NCI-H460 (cell line): ENCODE measurements at regions not wholly inside any gene's neighbourhood (a gene's known extent, or its start where the extent isn't known, plus 50 kb on each side); places are given as distances from the start of the nearest gene placed in this dataset.
"Not testable (repeated sequence)": the region's sequence is repeated elsewhere in the genome, so short reads cannot be mapped to it uniquely, and the experiment has no call there.

ENCODE experiments used
- DNase-seq: peaks from one replicate; pipeline ENCODE4 v3.0.0-alpha.2; 2016; ENCODE audit warnings: low read depth; ENCODE audit errors: extremely low read depth

DNA sequence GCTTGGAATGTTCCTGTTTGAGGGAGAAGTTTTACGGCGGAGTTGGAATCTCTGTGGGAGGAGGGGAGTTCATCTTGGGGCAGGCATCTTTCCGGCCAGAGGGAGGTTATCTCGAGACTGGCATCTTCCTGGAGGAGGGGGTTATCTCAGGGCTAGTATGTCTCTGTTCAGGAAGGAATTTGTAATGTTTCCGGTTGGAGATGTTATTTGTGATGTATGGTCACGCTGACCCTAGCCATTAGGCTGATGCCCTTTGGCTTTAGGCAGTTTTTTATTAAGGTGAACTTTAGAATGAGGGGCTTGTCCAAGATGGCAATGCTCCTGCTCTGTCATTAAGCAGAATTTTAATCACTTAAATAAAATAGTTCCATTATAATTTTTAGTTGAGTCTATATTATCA is 449.7 kb downstream of the PCDH10 start:
- DNase-seq = no peak

DNA sequence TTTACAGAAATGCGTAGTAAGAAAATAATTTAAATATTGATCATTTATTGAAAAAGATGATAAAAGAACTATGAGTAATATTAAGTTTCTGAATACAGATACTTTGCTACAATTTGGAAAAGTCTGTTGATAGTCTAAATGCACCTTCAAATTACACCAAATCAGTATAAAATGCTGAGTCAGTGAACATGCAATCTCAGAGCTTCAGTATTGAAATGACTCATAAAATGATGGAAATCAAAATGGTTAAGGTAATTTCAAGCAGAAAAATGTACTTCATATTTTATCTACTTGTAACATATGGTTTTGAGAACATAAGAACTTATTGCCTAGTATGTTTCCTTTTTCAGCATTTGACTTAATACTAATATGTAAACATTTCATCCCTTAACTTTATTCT is 448.2 kb downstream of the PCDH10 start:
- DNase-seq = no peak

GRCh38 chr4:133596459-133596858 is 447.4 kb downstream of the PCDH10 start:
- DNase-seq = no peak

DNA sequence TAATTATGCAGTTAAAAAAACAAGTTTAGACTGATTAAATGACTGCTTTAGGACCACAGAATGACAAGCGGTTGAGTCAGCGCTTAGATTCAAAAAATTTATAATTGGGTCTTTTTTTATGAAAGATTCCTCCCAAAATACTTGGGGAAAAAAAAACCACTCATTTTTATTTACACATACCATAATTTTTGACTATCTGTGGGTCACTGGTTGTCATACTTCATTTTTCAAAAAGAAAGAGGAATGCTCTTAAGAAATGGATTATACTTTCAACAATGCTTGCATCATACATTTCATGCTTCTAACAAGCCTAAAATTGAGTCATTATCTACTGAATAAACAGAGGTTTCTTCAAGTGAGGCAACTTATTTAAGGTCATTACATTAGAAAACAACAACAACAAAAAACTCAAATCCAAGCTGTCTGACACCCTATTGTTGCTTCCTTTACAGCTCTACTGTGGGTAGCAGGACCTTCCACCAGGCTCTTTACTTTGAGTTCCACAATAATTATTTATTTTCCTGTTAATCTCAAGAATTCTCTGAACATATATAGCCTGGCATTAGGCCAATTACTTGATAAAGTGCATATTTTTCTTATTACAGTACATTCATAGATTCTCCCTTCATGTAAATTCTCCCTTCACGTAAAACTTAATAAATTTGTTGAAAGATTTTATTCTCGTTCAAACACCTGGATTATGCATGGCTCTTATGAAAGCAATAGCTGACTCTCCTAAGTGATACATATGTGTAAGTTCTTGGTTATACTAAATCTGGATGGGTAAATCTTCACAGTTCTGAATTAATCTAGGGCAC is 445.5 kb downstream of the PCDH10 start:
- no peak for DNase-seq

- no peak for DNase-seq
These were observed 444.7 kb downstream of the PCDH10 start for GRCh38 chr4:133593764-133594163.

DNA sequence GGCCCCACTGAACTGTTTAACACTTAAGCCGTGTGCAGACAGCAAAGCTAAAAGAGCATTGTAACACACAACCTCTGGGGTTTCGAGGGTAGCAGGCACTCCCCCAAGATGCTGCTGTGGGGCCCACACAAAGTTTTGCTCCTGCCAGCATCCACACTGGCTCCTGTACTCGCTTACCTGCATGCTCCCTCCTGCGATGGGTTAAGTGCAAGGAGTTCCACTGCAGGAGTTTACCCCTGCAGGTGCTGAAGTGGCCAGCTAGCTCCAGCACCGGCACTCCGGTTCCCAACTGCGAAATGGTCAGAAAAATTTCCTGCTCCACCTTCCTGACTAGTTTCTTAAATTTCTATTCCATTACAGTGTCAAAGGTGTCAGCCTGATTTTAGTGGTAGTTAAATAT is 443.5 kb downstream of the PCDH10 start:
- no peak for DNase-seq

DNA sequence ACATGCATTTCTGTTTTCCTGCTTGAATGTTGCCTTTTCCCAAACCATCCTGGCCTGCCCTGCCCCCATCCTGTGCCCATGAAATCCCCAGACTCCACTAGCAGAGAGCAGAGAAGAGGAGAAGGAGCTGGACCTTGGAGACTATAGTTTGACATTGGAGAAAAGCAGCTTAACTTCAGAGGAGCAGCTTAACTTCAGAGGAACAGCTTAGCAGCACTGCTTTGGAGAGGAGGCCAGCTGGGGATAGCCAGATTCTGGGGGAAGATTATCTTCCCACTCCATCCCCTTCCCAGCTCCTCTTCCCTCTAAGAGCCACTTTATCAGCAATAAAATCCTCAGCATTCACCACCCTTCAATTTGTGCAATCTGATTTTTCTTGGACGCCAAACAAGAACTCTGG is 443.0 kb downstream of the PCDH10 start:
- DNase-seq = no peak

GRCh38 chr4:133588306-133588705 is 439.2 kb downstream of the PCDH10 start:
- DNase-seq = no peak

DNA sequence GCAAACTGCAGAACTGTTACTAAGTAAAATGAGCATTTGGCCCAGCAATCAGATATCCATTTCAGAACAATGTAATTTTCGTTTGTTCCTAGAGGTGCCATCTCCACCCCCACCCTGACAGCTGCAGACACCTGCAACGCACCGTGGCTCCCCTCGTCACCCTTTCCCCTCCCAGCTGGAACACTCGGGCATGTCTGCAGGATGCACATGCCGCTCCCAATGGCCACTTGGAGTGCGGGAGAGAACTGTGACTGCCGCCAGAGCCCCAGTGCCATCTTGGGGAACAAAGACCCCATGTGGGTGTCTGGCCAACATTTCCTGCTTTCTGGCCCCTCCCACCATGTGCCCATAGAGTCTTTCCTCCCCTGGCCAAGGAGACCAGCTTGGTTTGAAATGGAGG is 436.2 kb downstream of the PCDH10 start:
- DNase-seq = no peak

- DNase-seq = peak; percentile 1
These were observed 435.6 kb downstream of the PCDH10 start for GRCh38 chr4:133584714-133585113.

DNA sequence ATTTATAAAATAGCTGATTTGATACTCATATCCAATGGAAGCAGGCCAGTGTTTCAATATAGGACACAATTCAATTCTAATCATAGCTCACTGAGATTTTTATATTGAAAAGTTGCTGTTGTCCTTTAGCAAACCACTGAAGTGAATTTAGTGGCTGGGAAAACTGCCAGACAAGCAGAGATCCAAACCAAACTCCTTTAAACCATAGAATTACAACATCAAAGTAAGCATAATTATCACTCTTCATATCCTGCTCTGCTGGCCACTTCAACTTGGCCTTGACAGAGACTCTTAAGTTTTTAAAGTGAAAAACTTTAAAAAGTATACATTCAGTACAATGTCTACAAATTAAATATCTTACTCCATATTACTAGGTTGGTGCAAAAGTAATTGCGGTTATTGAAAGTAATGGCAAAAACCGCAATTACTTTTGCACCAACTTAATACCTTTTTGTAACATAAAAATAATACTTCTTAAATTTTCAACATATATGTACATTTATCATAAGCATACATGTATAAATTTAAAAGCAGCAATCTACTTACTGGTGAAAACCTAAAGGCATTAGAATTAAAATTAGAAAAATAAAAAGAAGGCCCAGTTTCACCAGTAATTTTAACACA is 433.0 kb downstream of the PCDH10 start:
- no peak for DNase-seq

GRCh38 chr4:133574248-133574647 is 425.2 kb downstream of the PCDH10 start:
- DNase-seq = no peak

GRCh38 chr4:133565379-133565778 is 416.3 kb downstream of the PCDH10 start:
- no peak for DNase-seq

- DNase-seq = no peak
These were observed 410.9 kb downstream of the PCDH10 start for GRCh38 chr4:133559987-133560386.

DNA sequence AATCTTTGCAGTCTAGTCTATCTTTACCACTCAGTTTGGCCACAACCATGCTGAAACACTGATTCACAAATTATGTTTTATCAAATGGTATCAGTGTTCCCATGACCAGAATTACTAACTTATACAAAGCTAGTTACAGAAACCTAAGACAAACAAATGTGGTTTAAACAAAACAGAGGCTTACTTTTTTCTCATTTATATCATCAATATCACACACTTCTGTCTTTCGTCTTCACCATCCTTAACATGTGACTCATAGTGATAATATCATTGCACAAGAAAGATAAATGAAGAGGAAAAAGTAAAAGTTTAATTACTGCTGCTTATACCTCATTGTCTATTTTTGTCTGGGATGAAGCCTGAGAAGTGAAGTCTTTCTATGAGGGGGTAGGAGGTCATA is 406.6 kb downstream of the PCDH10 start:
- DNase-seq = no peak

DNA sequence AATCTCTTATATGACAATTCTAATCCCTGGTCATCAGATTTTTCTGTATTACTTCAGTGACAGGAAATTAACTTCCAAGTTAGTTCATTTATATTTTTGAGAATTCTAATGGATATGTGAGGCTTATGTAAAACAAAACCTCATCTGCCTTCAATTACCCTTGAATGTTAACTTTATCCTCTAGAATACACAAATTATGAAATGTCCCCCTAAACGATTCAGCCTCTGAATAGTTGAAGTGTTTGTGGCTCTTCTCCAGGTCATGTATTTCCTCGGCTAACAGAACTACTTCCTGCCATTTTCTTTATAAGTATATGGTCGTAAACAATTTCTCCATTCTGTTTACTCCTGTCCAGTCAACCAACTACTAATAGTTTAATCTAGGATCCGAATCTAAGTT is 401.3 kb downstream of the PCDH10 start:
- DNase-seq = no peak

DNA sequence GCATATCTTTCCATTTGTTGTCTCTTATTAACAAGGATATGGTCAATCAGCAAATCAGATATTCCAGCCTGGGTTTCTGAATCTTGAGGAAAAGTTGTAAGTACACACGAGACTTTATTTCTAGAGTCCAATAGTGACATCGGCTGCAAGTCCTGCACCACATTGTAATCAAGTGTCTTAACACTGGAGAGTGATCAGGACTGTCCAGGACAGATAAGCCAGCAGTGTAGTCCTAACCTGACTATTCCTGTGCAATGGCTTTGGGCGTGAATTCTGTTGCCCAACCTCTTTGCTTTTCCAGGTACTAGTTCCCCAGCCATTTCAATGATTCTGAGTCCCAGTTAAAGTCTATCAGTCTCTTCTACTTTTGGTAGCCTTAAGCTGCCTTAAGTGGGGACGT is 395.0 kb downstream of the PCDH10 start:
- DNase-seq = no peak

DNA sequence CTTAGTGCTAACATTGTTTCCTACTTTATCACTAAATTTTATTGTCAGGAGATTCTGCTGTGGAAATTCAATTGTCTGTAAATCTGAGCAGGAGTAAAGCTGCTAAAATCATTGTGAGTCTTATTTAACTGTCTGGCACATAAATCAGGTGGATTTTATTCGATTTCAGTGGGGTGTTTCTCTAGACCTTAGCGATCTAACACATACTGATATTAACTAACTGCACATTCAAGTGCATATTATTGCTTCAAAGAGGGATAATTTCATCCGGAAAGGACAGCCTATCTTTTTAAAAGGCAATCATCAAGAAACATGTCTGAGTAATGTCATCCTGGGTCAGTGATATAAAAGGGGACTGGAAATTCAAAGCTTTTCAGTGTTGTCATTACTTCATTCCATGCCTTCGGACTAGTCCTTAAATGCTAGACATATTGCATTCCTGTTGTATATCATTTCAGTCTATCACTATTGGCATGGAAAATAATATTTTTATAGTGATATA is 388.7 kb downstream of the PCDH10 start:
- no peak for DNase-seq

DNA sequence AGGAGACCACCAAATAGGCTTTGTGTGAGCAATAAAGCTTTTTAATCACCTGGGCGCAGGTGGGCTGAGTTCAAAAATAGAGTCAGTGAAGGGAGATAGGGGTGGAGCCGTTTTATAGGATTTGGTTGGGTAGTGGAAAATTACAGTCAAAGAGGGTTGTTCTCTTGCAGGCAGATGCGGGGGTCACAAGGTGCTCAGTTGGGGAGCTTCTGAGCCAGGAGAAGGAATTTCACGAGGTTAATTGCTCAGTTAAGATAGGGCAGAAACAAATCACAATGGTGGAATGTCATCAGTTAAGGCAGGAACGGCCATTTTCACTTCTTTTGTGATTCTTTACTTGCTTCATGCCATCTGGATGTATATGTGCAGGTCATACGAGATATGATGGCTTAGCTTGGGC is 385.1 kb downstream of the PCDH10 start:
- not testable (repeated sequence) for DNase-seq

DNA sequence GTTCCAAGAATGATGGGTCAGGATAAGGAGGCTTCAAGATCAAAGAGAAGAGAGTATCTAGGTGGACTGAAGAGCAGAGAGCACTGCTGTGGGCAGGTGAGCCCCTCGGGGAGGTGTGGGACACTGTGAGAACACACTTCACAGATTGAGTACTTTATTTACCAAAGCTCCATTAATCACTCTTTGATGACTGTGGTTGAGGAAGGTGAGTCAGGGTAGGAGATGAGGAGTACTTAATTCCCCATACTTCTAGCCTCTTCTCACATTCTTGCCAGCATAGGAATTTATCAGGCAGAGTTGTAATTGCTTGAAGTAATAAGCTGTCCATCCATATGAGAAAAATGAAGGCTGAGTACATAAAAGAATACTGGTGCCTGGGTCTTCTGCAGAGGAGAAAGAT is 375.3 kb downstream of the PCDH10 start:
- no peak for DNase-seq

GRCh38 chr4:133513901-133514300 is 364.8 kb downstream of the PCDH10 start:
- DNase-seq = no peak

GRCh38 chr4:133498149-133498548 is 349.1 kb downstream of the PCDH10 start:
- DNase-seq = no peak
